GM21381 (cell line): ENCODE measurements at regions not wholly inside any gene's neighbourhood (a gene's known extent, or its start where the extent isn't known, plus 50 kb on each side); places are given as distances from the start of the nearest gene placed in this dataset.

Experiments used
- ATAC-seq: cut with Tn5 transposase; IDR thresholded peaks from one replicate; pipeline ENCODE4 v1.9.1; 2021; ENCODE audit warnings: mild to moderate bottlenecking, moderate library complexity; ENCODE audit not compliant: unreplicated experiment

- no peak for ATAC-seq
These were observed 466.1 kb downstream of the TLR4 start for GRCh38 chr9:118170032-118170955.

GRCh38 chr9:118177241-118177640 lies 473.0 kb downstream of the TLR4 start:
- no peak for ATAC-seq

- no peak for ATAC-seq
These were observed 479.4 kb downstream of the TLR4 start for GRCh38 chr9:118183576-118183975.

GRCh38 chr9:118187408-118187807 lies 483.2 kb downstream of the TLR4 start:
- no peak for ATAC-seq

- ATAC-seq, result no peak
These were observed 485.4 kb downstream of the TLR4 start for GRCh38 chr9:118189615-118190014.

GRCh38 chr9:118192807-118193206 lies 488.6 kb downstream of the TLR4 start:
- ATAC-seq, result no peak

- ATAC-seq, result no peak
These were observed 505.1 kb downstream of the TLR4 start for GRCh38 chr9:118209343-118209742.

GRCh38 chr9:118215549-118215948 lies 511.3 kb downstream of the TLR4 start:
- no peak for ATAC-seq

- no peak for ATAC-seq
These were observed 518.2 kb downstream of the TLR4 start for GRCh38 chr9:118222375-118222774.

- no peak for ATAC-seq
These were observed 518.9 kb downstream of the TLR4 start for GRCh38 chr9:118223111-118223510.

- no peak for ATAC-seq
These were observed 526.1 kb downstream of the TLR4 start for GRCh38 chr9:118230329-118230728.

GRCh38 chr9:118236625-118237024 lies 532.4 kb downstream of the TLR4 start:
- no peak for ATAC-seq

GRCh38 chr9:118238139-118238538 lies 533.9 kb downstream of the TLR4 start:
- no peak for ATAC-seq

GRCh38 chr9:118252027-118252426 lies 547.8 kb downstream of the TLR4 start:
- ATAC-seq, result no peak

- no peak for ATAC-seq
These were observed 558.0 kb downstream of the TLR4 start for GRCh38 chr9:118262191-118262590.

GRCh38 chr9:118263949-118264348 lies 559.7 kb downstream of the TLR4 start:
- no peak for ATAC-seq

- no peak for ATAC-seq
These were observed 563.8 kb downstream of the TLR4 start for GRCh38 chr9:118268046-118268445.

- ATAC-seq, result no peak
These were observed 565.4 kb downstream of the TLR4 start for GRCh38 chr9:118269623-118270022.

GRCh38 chr9:118271331-118271730 lies 567.1 kb downstream of the TLR4 start:
- no peak for ATAC-seq

- ATAC-seq, result no peak
These were observed 567.7 kb downstream of the TLR4 start for GRCh38 chr9:118271936-118272335.

GRCh38 chr9:118273048-118273447 lies 568.8 kb downstream of the TLR4 start:
- no peak for ATAC-seq

- no peak for ATAC-seq
These were observed 572.6 kb downstream of the TLR4 start for GRCh38 chr9:118276784-118277183.

GRCh38 chr9:118281772-118282171 lies 577.6 kb downstream of the TLR4 start:
- ATAC-seq, result no peak
